ENCODE measurements at regions not wholly inside any gene's neighbourhood (a gene's known extent, or its start where the extent isn't known, plus 50 kb on each side); places are given as distances from the start of the nearest gene placed in this dataset.
"Not testable (repeated sequence)": the region's sequence is repeated elsewhere in the genome, so short reads cannot be mapped to it uniquely, and the experiment has no call there.

DNA sequence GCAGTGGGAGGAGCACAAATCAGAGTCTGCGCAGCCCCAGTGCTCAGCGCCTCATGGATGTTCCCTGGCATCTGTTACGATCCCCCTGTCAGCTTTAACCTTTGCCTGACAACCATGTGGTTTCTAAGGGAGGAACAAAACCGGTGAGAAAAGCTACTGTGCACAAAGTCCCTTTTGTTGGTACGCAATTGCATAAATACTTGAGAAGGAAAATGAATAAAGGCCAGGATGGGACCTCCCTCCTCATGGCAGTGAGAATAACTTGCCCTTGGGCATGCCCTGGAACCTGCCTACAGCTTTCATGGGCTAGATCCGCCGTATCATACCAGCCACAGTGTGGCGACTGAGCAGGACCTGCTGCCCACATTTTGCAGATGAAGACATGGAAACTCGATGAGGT, 81.0 kb downstream of the RIN2 start:
- no peaks in the 10 kb centered on the region for H3K9me3 ChIP-seq
- H3K27me3 ChIP-seq, result no peaks in the 10 kb centered on the region
- DNase-seq (ENCODE audit: low spot score in 2 of 2), result no peak
- no peak overlapping the region for H3K27ac ChIP-seq
- WGBS, 2 donors, result 83 to 85% methylated on average over 9 of the region's 9 CpGs
- no peak overlapping the region for H3K4me3 ChIP-seq
- peaks cover 0 to 19% (median 0%) of the 10 kb centered on the region in 3 donors for H3K36me3 ChIP-seq
- peaks cover 0 to 7% (median 0%) of the 10 kb centered on the region in 4 donors for H3K4me1 ChIP-seq
- TF ChIP-seq, protein P1, sequence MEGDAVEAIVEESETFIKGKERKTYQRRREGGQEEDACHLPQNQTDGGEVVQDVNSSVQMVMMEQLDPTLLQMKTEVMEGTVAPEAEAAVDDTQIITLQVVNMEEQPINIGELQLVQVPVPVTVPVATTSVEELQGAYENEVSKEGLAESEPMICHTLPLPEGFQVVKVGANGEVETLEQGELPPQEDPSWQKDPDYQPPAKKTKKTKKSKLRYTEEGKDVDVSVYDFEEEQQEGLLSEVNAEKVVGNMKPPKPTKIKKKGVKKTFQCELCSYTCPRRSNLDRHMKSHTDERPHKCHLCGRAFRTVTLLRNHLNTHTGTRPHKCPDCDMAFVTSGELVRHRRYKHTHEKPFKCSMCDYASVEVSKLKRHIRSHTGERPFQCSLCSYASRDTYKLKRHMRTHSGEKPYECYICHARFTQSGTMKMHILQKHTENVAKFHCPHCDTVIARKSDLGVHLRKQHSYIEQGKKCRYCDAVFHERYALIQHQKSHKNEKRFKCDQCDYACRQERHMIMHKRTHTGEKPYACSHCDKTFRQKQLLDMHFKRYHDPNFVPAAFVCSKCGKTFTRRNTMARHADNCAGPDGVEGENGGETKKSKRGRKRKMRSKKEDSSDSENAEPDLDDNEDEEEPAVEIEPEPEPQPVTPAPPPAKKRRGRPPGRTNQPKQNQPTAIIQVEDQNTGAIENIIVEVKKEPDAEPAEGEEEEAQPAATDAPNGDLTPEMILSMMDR (IDR thresholded peaks at IDR 0.05), result no peak
- TF ChIP-seq POLR2A (IDR thresholded peaks at IDR 0.05) (no peak), EP300 (IDR thresholded peaks at IDR 0.05) (no peak)

DNA sequence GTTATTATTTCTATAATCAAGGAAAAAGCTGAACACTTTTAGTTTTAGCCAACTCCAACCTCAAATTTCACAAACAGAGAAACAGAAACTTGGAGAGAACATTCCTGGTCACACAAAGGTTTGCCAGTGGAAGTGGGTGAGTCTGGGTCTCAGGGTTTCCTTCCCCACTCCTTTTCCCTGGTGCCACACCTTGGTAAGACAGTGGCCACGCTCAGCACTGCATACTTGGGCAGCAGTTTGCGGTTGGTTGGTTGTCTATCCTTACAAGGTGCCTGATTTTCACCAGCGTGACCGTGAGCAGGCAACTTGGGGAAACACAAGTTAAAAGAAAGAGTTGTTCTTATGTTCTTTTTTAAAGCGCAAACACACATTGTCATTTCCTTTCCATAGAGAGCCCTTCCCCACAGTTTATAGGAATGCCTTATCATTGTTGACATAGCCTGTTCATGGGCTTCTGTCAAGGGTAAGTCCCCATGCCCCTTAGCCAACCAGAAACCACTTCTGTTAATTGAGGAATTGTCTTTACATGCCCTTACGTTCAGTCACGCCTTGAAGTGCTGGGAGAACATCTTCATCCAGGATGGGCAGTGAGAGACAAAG, 82.2 kb downstream of the RIN2 start:
- Histone ChIP-seq H3K36me3 (peaks cover 0 to 19% (median 0%) of the 10 kb centered on the region in 3 donors), H3K27me3 (no peaks in the 10 kb centered on the region), H3K9me3 (no peaks in the 10 kb centered on the region), H3K4me3 (no peak overlapping the region), H3K4me1 (no peaks in the 10 kb centered on the region), H3K27ac (no peak overlapping the region)
- DNase-seq (ENCODE audit: low spot score in 2 of 2), result no peak
- TF ChIP-seq EP300 (IDR thresholded peaks at IDR 0.05), result no peak
- TF ChIP-seq, protein P1 (IDR thresholded peaks at IDR 0.05), result no peak
- TF ChIP-seq POLR2A (IDR thresholded peaks at IDR 0.05), result no peak
- 92 to 96% methylated on average over 7 of the region's 7 CpGs for WGBS, 2 donors

DNA sequence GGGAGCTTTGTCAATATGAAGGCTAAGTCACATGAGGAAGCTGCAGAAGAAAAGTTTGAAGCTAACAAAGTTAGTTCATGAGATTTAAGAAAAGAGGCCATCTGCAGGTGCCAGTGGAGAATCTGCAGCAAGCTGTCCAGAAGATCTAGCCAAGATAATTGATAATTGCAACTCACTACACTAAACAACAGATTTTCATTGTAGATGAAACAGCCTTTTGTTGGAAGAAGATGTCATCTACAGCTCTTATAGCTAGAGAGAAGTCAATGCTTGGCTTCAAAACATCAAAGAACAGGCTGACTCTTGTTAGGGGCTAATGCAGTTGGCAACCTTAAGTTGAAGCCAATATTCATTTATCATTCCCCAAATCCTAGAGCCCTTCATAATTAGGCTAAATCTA, 83.7 kb downstream of the RIN2 start:
- no peaks in the 10 kb centered on the region for H3K27me3 ChIP-seq
- H3K27ac ChIP-seq, result no peak overlapping the region
- no peaks in the 10 kb centered on the region for H3K4me1 ChIP-seq
- no peak overlapping the region for H3K4me3 ChIP-seq
- TF ChIP-seq, protein P1 (IDR thresholded peaks at IDR 0.05), result no peak
- TF ChIP-seq EP300 (IDR thresholded peaks at IDR 0.05) (no peak), POLR2A (IDR thresholded peaks at IDR 0.05) (no peak)
- H3K9me3 ChIP-seq, result no peaks in the 10 kb centered on the region
- no peak for DNase-seq (ENCODE audit: low spot score in 2 of 2)
- peaks cover 0 to 19% (median 0%) of the 10 kb centered on the region in 3 donors for H3K36me3 ChIP-seq

DNA sequence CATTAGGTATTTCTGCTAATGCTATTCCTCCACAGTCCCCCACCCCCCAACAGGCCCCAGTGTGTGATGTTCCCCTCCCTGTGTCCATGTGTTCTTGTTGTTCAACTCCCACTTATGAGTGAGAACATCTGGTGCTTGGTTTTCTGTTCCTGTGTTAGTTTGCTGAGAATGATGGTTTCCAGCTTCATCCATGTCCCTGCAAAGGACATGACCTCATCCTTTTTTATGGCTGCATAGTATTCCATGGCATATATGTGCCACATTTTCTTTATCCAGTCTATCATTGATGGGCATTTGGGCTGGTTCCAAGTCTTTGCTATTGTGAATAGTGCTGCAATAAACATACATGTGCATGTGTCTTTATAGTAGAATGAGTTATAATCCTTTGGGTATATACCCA, 86.8 kb downstream of the RIN2 start:
- Histone ChIP-seq H3K36me3 (peaks cover 0 to 19% (median 0%) of the 10 kb centered on the region in 3 donors), H3K4me1 (peaks cover 0 to 12% (median 8%) of the 10 kb centered on the region in 4 donors)
- not testable (repeated sequence) for H3K27me3 ChIP-seq; H3K9me3 ChIP-seq; H3K4me3 ChIP-seq; DNase-seq (ENCODE audit: low spot score in 2 of 2); H3K27ac ChIP-seq

DNA sequence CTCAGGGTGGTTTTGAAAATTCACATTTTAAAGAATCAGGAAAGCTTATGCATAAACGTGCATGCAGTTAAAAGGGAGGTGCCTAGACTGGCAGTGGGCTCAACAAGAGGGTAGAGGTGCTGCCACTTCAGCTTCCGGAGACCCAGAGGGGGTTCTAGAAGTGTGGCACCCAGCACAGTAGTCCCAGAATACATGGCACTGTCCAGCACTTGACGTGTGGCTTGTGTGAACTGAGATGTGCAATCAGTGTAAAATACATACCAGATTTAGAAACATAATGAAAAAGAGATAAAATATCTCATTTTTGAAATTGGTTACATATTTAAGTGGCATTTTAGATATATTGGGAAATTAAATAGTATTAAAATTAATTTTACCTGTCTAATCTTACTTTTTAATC, 89.3 kb downstream of the RIN2 start:
- WGBS, 2 donors, result 92 to 95% methylated on average over 3 of the region's 3 CpGs

More for the DNA sequence above, 89.3 kb downstream of the RIN2 start:
- H3K4me3 ChIP-seq, result no peak overlapping the region
- H3K27ac ChIP-seq, result no peak overlapping the region
- no peaks in the 10 kb centered on the region for H3K27me3 ChIP-seq
- DNase-seq (ENCODE audit: low spot score in 2 of 2), result no peak
- no peaks in the 10 kb centered on the region for H3K9me3 ChIP-seq
- TF ChIP-seq POLR2A (IDR thresholded peaks at IDR 0.05) (no peak), EP300 (IDR thresholded peaks at IDR 0.05) (no peak)
- TF ChIP-seq, protein P1 (IDR thresholded peaks at IDR 0.05), result no peak
- no peaks in the 10 kb centered on the region for H3K36me3 ChIP-seq
- peaks cover 0 to 24% (median 16%) of the 10 kb centered on the region in 4 donors for H3K4me1 ChIP-seq

Data from tibial nerve (tissue), 4 donors.